MM.1S (cell line): ENCODE measurements at regions not wholly inside any gene's neighbourhood (a gene's known extent, or its start where the extent isn't known, plus 50 kb on each side); places are given as distances from the start of the nearest gene placed in this dataset.

Experiments
- DNase-seq: peaks from one replicate; pipeline ENCODE4 v3.0.0-alpha.2; 2015
- H2AFZ ChIP-seq: fragments of 300-600 bp; sonication (generic); 2 replicates; pipeline ENCODE4 v1.6.0; 2016; ENCODE audit warnings: antibody characterized with exemption, low read length
- H3F3A ChIP-seq: fragments of 300-600 bp; sonication (generic); 2 replicates; pipeline ENCODE4 v1.6.1; 2016; ENCODE audit warnings: mild to moderate bottlenecking, antibody characterized with exemption, low read length, moderate library complexity, mixed read lengths; ENCODE audit not compliant: insufficient read depth
- H3K27ac ChIP-seq: fragments of 300-600 bp; sonication (generic); 2 replicates; pipeline ENCODE4 v1.5.1; 2016; ENCODE audit warnings: mild to moderate bottlenecking, low read length
- H3K27me3 ChIP-seq: fragments of 300-600 bp; sonication (generic); replicated peaks from 2 replicates; pipeline ENCODE4 v1.6.0; 2016; ENCODE audit warnings: low read length; ENCODE audit not compliant: insufficient read depth
- H3K36me3 ChIP-seq: fragments of 300-600 bp; sonication (generic); replicated peaks from 2 replicates; pipeline ENCODE4 v1.6.1; 2016; ENCODE audit warnings: mild to moderate bottlenecking, low read length, mixed read lengths; ENCODE audit not compliant: insufficient read depth
- H3K4me1 ChIP-seq: fragments of 300-600 bp; sonication (generic); 2 replicates; pipeline ENCODE4 v1.6.1; 2016; ENCODE audit warnings: low read length, mixed read lengths
- H3K4me2 ChIP-seq: fragments of 300-600 bp; sonication (generic); 2 replicates; pipeline ENCODE4 v1.6.0; 2016; ENCODE audit warnings: low read depth, low read length
- H3K4me3 ChIP-seq: fragments of 300-600 bp; sonication (generic); 2 replicates; pipeline ENCODE4 v1.5.1; 2016; ENCODE audit warnings: low read length, mixed read lengths
- H3K79me2 ChIP-seq: fragments of 300-600 bp; sonication (generic); 2 replicates; pipeline ENCODE4 v1.6.1; 2016; ENCODE audit warnings: mixed run types, low read length, mixed read lengths
- H3K9ac ChIP-seq: fragments of 300-600 bp; sonication (generic); 2 replicates; pipeline ENCODE4 v1.6.1; 2016; ENCODE audit warnings: low read length, mixed read lengths
- H3K9me2 ChIP-seq: fragments of 300-600 bp; sonication (generic); replicated peaks from 2 replicates; pipeline ENCODE4 v1.6.1; 2016; ENCODE audit warnings: mild to moderate bottlenecking, low read length, mixed read lengths; ENCODE audit not compliant: insufficient read depth
- H3K9me3 ChIP-seq: fragments of 300-600 bp; sonication (generic); replicated peaks from 2 replicates; pipeline ENCODE4 v1.6.1; 2016; ENCODE audit warnings: mild to moderate bottlenecking, low read length, mixed read lengths; ENCODE audit not compliant: insufficient read depth
- H4K20me1 ChIP-seq: fragments of 300-600 bp; sonication (generic); 2 replicates; pipeline ENCODE4 v1.6.1; 2016; ENCODE audit warnings: mild to moderate bottlenecking, low read length, moderate library complexity, mixed read lengths; ENCODE audit not compliant: insufficient read depth
- EZH2 ChIP-seq: fragments of 300-600 bp; sonication (generic); optimal IDR thresholded peaks from 2 replicates; pipeline ENCODE3; 2017; ENCODE audit warnings: low read depth, mild to moderate bottlenecking, antibody characterized with exemption, low read length, mixed read lengths
- EZH2phosphoT487 ChIP-seq: fragments of 300-600 bp; sonication (generic); IDR thresholded peaks from 2 replicates; pipeline ENCODE4 v1.6.1; 2018; ENCODE audit warnings: antibody characterized with exemption, low read length
- TF ChIP-seq, protein P1 (sequence below): fragments of 300-600 bp; sonication (generic); IDR thresholded peaks from 2 replicates; pipeline ENCODE4 v1.5.1; 2016; ENCODE audit warnings: antibody characterized with exemption, low read length, mixed read lengths

DNA sequence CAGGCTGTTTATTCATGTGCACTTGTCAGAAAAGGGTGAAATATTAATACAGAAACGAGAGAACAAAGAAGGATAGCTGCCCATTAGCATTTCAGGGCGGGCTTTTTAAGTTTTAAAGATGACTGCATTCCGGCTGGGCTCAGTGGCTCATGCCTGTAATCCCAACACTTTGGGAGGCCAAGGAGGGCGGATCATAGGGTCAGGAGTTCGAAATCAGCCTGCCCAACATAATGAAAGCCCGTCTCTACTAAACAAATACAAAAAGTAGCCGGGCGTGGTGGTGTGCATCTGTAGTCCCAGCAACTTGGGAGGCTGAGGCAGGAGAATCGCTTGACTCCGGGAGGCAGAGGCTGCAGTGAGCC lies 130.5 kb downstream of the HFE start:
- H3K4me3 ChIP-seq: peak overlapping the region; percentile 57
- H3K79me2 ChIP-seq: no peaks in the 10 kb centered on the region
- no peak overlapping the region for H2AFZ ChIP-seq
- peaks cover 10% of the 10 kb centered on the region for H3K4me1 ChIP-seq
- DNase-seq: peak; percentile 44
- peak overlapping the region; percentile 95 for H3K27ac ChIP-seq
- peaks cover 46% of the 10 kb centered on the region for H3F3A ChIP-seq
- H3K9ac ChIP-seq: peak overlapping the region; percentile 73
- H3K4me2 ChIP-seq: peak overlapping the region; percentile 70
- no peaks in the 10 kb centered on the region for H3K9me3 ChIP-seq
- no peaks in the 10 kb centered on the region for H3K9me2 ChIP-seq
- TF ChIP-seq EZH2: no peak
- TF ChIP-seq, protein P1, sequence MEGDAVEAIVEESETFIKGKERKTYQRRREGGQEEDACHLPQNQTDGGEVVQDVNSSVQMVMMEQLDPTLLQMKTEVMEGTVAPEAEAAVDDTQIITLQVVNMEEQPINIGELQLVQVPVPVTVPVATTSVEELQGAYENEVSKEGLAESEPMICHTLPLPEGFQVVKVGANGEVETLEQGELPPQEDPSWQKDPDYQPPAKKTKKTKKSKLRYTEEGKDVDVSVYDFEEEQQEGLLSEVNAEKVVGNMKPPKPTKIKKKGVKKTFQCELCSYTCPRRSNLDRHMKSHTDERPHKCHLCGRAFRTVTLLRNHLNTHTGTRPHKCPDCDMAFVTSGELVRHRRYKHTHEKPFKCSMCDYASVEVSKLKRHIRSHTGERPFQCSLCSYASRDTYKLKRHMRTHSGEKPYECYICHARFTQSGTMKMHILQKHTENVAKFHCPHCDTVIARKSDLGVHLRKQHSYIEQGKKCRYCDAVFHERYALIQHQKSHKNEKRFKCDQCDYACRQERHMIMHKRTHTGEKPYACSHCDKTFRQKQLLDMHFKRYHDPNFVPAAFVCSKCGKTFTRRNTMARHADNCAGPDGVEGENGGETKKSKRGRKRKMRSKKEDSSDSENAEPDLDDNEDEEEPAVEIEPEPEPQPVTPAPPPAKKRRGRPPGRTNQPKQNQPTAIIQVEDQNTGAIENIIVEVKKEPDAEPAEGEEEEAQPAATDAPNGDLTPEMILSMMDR: no peak
- no peak for TF ChIP-seq EZH2phosphoT487
- no peaks in the 10 kb centered on the region for H3K27me3 ChIP-seq
- no peaks in the 10 kb centered on the region for H3K36me3 ChIP-seq
- H4K20me1 ChIP-seq: no peaks in the 10 kb centered on the region

DNA sequence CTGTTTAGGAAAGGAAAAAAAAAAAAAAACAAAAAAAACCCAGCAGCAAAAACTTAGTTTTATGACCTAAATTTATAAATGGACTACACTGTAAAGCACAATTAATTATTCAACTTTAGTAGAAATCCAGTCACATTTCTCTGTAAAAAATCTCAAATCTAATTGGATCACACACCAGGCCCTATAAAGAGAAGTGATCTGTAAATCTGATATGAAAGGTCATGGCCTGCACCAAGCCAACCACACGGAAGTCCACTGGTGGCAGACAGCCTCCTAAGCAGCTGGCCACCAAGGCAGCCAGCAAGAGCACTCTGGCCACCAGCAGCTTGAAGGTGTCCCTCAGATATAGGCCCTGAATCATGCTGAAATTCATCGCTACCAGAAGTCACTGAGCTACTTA lies 131.6 kb downstream of the HFE start:
- Histone ChIP-seq H3K27me3 (no peaks in the 10 kb centered on the region), H3K27ac (no peak overlapping the region), H3K9ac (no peak overlapping the region), H3K9me2 (no peaks in the 10 kb centered on the region), H3K4me2 (no peak overlapping the region), H3K4me1 (peaks cover 14% of the 10 kb centered on the region), H3K36me3 (no peaks in the 10 kb centered on the region), H3K4me3 (no peak overlapping the region), H3K79me2 (no peaks in the 10 kb centered on the region), H3K9me3 (no peaks in the 10 kb centered on the region), H4K20me1 (no peaks in the 10 kb centered on the region), H3F3A (peaks cover 57% of the 10 kb centered on the region), H2AFZ (no peak overlapping the region)
- DNase-seq: no peak
- TF ChIP-seq, protein P1: no peak
- TF ChIP-seq EZH2phosphoT487 (no peak), EZH2 (no peak)

DNA sequence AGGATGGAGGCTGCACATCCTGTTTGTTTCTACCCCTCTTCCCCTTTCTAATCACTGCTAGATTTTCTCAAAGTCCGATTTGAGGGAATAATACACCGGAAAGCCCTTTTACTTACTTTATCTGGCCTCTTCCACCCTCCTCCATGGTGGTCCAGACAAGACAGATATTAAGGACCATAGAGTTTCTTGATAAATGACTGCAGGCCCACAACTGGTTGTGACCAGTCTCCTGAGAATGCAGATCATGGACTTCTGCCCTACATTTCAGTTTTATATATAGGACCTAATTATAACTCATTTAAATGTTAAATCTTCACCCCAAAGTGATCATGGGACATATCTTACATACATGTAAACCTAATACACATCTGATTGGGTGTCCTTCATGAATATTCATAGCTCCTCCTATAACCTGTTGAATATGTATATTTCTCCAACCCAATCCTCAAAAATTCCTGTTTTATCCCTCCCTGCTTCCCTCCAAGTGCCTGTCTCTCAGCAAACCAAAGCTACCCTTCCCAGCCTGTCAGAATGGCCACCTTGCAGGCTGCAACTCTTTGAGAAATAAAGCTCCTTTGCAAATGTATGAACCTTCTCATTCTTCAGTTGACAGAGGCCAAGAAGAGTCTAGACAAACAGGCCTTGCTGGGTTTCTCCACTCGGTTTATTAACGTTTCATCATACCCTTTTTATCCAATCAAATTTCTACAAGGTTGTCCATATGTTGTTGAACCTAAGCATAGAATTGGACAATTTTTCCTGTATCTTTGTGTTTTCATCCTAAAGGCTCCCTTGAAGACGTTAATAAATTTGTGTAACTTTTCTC lies 133.1 kb downstream of the HFE start:
- Histone ChIP-seq H3K27ac (no peak overlapping the region), H3K9ac (no peak overlapping the region), H3K4me2 (no peak overlapping the region), H3K9me3 (no peaks in the 10 kb centered on the region), H3F3A (peaks cover 47% of the 10 kb centered on the region), H3K9me2 (no peaks in the 10 kb centered on the region), H3K36me3 (no peaks in the 10 kb centered on the region), H3K79me2 (no peaks in the 10 kb centered on the region), H3K27me3 (no peaks in the 10 kb centered on the region), H4K20me1 (no peaks in the 10 kb centered on the region), H2AFZ (no peak overlapping the region), H3K4me1 (peaks cover 14% of the 10 kb centered on the region), H3K4me3 (no peak overlapping the region)
- no peak for TF ChIP-seq EZH2phosphoT487
- TF ChIP-seq, protein P1: no peak
- DNase-seq: no peak
